PC-9 (cell line): ENCODE measurements at regions not wholly inside any gene's neighbourhood (a gene's known extent, or its start where the extent isn't known, plus 50 kb on each side); places are given as distances from the start of the nearest gene placed in this dataset.

Experiments used
- BruUV-seq: library from RNA; stranded (reverse); fragments of 400-500 nt; replicated peaks from 2 replicates; lab custom pipeline; 2021; lab: Mats Ljungman, UMichigan
- CTCF ChIA-PET: fragments of 300-600 bp; sonication (Branson Sonifier 250); formaldehyde crosslinking; loops from one replicate; lab custom pipeline; 2022; ENCODE audit warnings: antibody characterized with exemption; lab: Charles Lee
- POLR2A ChIA-PET: fragments of 300-600 bp; sonication (Branson Sonifier 250); formaldehyde crosslinking; loops from one replicate; lab custom pipeline; 2022; ENCODE audit warnings: antibody characterized with exemption; ENCODE audit not compliant: unreplicated experiment; lab: Charles Lee
- DNase-seq, 2 experiments: peaks; one replicate each; pipeline versions ENCODE4 v3.0.0 to v3.0.0-alpha.2; 2015 to 2022; ENCODE audit warnings: mixed read lengths in 1 of 2
- H2AFZ ChIP-seq: fragments of 200-600 bp; sonication (generic); 2 replicates; pipeline ENCODE4 v1.8.1; 2017; ENCODE audit warnings: antibody characterized with exemption
- H3F3A ChIP-seq: fragments of 200-600 bp; sonication (generic); 2 replicates; pipeline ENCODE4 v1.8.1; 2017; ENCODE audit warnings: antibody characterized with exemption, mild to moderate bottlenecking, low read depth; ENCODE audit not compliant: insufficient read depth
- H3K27ac ChIP-seq: fragments of 200-600 bp; sonication (generic); 2 replicates; pipeline ENCODE4 v1.6.1; 2016; ENCODE audit warnings: mixed run types
- H3K27me3 ChIP-seq: fragments of 200-600 bp; sonication (generic); 2 replicates; pipeline ENCODE4 v1.6.1; 2016; ENCODE audit warnings: low read depth, mixed run types; ENCODE audit not compliant: insufficient read depth
- H3K36me3 ChIP-seq: fragments of 200-600 bp; sonication (generic); 2 replicates; pipeline ENCODE4 v1.6.1; 2016; ENCODE audit warnings: low read depth, mixed run types
- H3K4me1 ChIP-seq: fragments of 200-600 bp; sonication (generic); replicated peaks from 2 replicates; pipeline ENCODE4 v1.6.1; 2016; ENCODE audit warnings: mixed run types; ENCODE audit not compliant: insufficient read depth
- H3K4me2 ChIP-seq: fragments of 200-600 bp; sonication (generic); 2 replicates; pipeline ENCODE4 v1.6.1; 2017; ENCODE audit warnings: mixed run types
- H3K4me3 ChIP-seq: fragments of 200-600 bp; sonication (generic); 2 replicates; pipeline ENCODE4 v1.6.1; 2016; ENCODE audit warnings: mixed run types
- H3K79me2 ChIP-seq: fragments of 200-600 bp; sonication (generic); 2 replicates; pipeline ENCODE4 v1.6.1; 2017; ENCODE audit warnings: low read depth, mixed run types
- H3K9me2 ChIP-seq: fragments of 200-600 bp; sonication (generic); 2 replicates; pipeline ENCODE4 v1.8.1; 2017; ENCODE audit warnings: mild to moderate bottlenecking; ENCODE audit not compliant: insufficient read depth
- H3K9me3 ChIP-seq: fragments of 200-600 bp; sonication (generic); 2 replicates; pipeline ENCODE4 v1.8.1; 2016; ENCODE audit warnings: low read depth; ENCODE audit not compliant: insufficient read depth
- H4K20me1 ChIP-seq: fragments of 200-600 bp; sonication (generic); 2 replicates; pipeline ENCODE4 v1.8.1; 2017; ENCODE audit not compliant: insufficient read depth
- CTCF ChIP-seq: fragments of 200-600 bp; sonication (generic); conservative IDR thresholded peaks from 2 replicates; pipeline ENCODE4 v1.6.1; 2017; ENCODE audit warnings: mixed run types, antibody characterized with exemption, mild to moderate bottlenecking, moderate library complexity
- EZH2 ChIP-seq: fragments of 200-600 bp; sonication (generic); IDR thresholded peaks from 2 replicates; pipeline ENCODE4 v1.8.0; 2017; ENCODE audit warnings: antibody characterized with exemption, low read depth
- intact Hi-C: fragments of 100-400 bp; cut with micrococcal nuclease; formaldehyde crosslinking; loops from one replicate; pipeline ENCODE4 v1.10.0; 2022; ENCODE audit not compliant: unreplicated experiment

- DNase-seq: no peak
- H4K20me1 ChIP-seq: no peaks in the 10 kb centered on the region
- intact Hi-C loops: no loop called here
- no peaks in the 10 kb centered on the region for H3K4me1 ChIP-seq
- ChIA-PET POLR2A (no interaction called here), CTCF (no interaction called here)
- H3K9me2 ChIP-seq: no peaks in the 10 kb centered on the region
- no peak overlapping the region for H3K4me3 ChIP-seq
- no TSS peak for BruUV-seq
- H3F3A ChIP-seq: no peaks in the 10 kb centered on the region
- H3K27ac ChIP-seq: no peak overlapping the region
- TF ChIP-seq CTCF (no peak), EZH2 (no peak)
- H3K4me2 ChIP-seq: no peak overlapping the region
- no peaks in the 10 kb centered on the region for H3K36me3 ChIP-seq
- no peaks in the 10 kb centered on the region for H3K9me3 ChIP-seq
- peaks cover 5% of the 10 kb centered on the region; the same call in 1 of the 2 replicates for H3K27me3 ChIP-seq
- no peak overlapping the region for H2AFZ ChIP-seq
- no peaks in the 10 kb centered on the region for H3K79me2 ChIP-seq
Observed at GRCh38 chr9:23434654-23435053, 391.4 kb downstream of the ELAVL2 start.

DNA sequence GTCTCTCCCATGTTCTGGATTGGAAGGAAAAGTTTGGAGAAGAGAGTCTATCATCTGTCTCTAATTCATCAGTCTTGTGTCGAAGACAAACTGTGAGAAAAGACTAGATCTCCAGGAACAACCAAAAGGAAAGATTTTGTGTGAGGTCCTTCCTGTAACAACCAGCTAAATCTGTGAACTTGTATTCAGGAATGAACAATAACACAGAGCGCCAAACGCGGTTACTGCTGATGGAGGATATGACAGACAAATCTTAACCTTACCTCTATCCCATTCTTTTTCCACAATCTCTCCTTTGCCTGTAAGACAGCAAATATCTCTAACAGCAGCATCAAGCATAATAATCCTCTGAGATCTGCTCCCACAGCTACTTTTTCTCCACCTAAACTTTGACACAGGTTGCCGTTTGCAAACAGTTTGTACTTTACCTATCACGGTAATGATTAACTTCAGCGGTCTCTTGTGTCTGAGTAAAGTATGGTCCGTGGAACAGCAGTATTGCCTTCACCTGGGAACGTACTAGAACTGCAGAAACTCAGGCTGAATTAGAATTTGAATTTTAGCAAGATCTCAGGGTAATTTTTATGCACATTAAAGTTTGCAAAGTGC, 387.6 kb downstream of the ELAVL2 start:
- Histone ChIP-seq H3K79me2 (no peaks in the 10 kb centered on the region), H3K4me2 (no peak overlapping the region), H2AFZ (no peak overlapping the region), H3K27me3 (peaks cover 5% of the 10 kb centered on the region; the same call in 1 of the 2 replicates), H3K27ac (no peak overlapping the region), H3K9me2 (no peaks in the 10 kb centered on the region), H4K20me1 (no peaks in the 10 kb centered on the region), H3K4me1 (no peaks in the 10 kb centered on the region), H3K36me3 (no peaks in the 10 kb centered on the region), H3K9me3 (no peaks in the 10 kb centered on the region), H3K4me3 (no peak overlapping the region), H3F3A (no peaks in the 10 kb centered on the region)
- BruUV-seq: no TSS peak
- no peak for DNase-seq
- POLR2A ChIA-PET: no interaction called here
- intact Hi-C loops: no loop called here
- TF ChIP-seq CTCF (no peak), EZH2 (no peak)
- CTCF ChIA-PET: no interaction called here

- H3K9me3 ChIP-seq: no peaks in the 10 kb centered on the region
- no peaks in the 10 kb centered on the region for H3F3A ChIP-seq
- H3K9me2 ChIP-seq: no peaks in the 10 kb centered on the region
- no peak overlapping the region for H3K4me3 ChIP-seq
- H4K20me1 ChIP-seq: no peaks in the 10 kb centered on the region
- H3K4me2 ChIP-seq: no peak overlapping the region
- intact Hi-C loops: no loop called here
- no peak overlapping the region for H2AFZ ChIP-seq
- no peak overlapping the region for H3K27ac ChIP-seq
- TF ChIP-seq CTCF: no peak
- TF ChIP-seq EZH2: no peak
- H3K27me3 ChIP-seq: peaks cover 5% of the 10 kb centered on the region; the same call in 1 of the 2 replicates
- H3K79me2 ChIP-seq: no peaks in the 10 kb centered on the region
- no peaks in the 10 kb centered on the region for H3K36me3 ChIP-seq
- ChIA-PET CTCF (no interaction called here), POLR2A (no interaction called here)
- no TSS peak for BruUV-seq
- no peaks in the 10 kb centered on the region for H3K4me1 ChIP-seq
- DNase-seq: no peak
Observed at GRCh38 chr9:23441275-23441674, 384.8 kb downstream of the ELAVL2 start.
